ENCODE measurements at regions not wholly inside any gene's neighbourhood (a gene's known extent, or its start where the extent isn't known, plus 50 kb on each side); places are given as distances from the start of the nearest gene placed in this dataset.
"Not testable (repeated sequence)": the region's sequence is repeated elsewhere in the genome, so short reads cannot be mapped to it uniquely, and the experiment has no call there.

GRCh38 chr9:11159318-11159862 is 546.6 kb upstream of the PTPRD start:
- TF ChIP-seq, protein P1, sequence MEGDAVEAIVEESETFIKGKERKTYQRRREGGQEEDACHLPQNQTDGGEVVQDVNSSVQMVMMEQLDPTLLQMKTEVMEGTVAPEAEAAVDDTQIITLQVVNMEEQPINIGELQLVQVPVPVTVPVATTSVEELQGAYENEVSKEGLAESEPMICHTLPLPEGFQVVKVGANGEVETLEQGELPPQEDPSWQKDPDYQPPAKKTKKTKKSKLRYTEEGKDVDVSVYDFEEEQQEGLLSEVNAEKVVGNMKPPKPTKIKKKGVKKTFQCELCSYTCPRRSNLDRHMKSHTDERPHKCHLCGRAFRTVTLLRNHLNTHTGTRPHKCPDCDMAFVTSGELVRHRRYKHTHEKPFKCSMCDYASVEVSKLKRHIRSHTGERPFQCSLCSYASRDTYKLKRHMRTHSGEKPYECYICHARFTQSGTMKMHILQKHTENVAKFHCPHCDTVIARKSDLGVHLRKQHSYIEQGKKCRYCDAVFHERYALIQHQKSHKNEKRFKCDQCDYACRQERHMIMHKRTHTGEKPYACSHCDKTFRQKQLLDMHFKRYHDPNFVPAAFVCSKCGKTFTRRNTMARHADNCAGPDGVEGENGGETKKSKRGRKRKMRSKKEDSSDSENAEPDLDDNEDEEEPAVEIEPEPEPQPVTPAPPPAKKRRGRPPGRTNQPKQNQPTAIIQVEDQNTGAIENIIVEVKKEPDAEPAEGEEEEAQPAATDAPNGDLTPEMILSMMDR (IDR thresholded peaks at IDR 0.05; ENCODE audit: low read depth, low read length), result no peak
- no peak for DNase-seq (ENCODE audit: extremely low read depth, low read depth)

GRCh38 chr9:11163843-11164242 is 551.0 kb upstream of the PTPRD start:
- DNase-seq (ENCODE audit: extremely low read depth, low read depth), result no peak
- TF ChIP-seq, protein P1 (IDR thresholded peaks at IDR 0.05; ENCODE audit: low read depth, low read length), result no peak

- no peak for DNase-seq (ENCODE audit: extremely low read depth, low read depth)
- TF ChIP-seq, protein P1 (IDR thresholded peaks at IDR 0.05; ENCODE audit: low read depth, low read length), result no peak
Measured at GRCh38 chr9:11182001-11182400, 569.2 kb upstream of the PTPRD start.

GRCh38 chr9:11190719-11191118 is 577.9 kb upstream of the PTPRD start:
- TF ChIP-seq, protein P1 (IDR thresholded peaks at IDR 0.05; ENCODE audit: low read depth, low read length), result no peak
- no peak for DNase-seq (ENCODE audit: extremely low read depth, low read depth)

DNA sequence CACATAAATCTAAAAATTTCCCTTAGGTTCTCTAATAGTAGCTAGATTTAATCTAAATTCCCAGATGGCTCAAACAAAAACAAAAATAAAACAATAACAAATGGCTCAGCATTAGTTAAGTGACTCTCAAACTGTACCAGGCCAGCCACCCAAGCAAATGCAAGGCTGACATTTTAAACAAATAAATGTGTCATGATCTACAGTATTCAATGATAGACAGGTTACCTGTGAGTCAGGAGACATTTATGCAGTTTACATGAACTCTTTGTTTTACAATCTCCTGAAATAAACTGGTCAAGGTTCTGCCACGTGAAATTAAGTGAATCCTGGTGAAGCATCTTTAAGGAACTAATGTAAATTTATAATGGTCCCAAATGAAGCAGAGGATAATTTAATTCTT is 580.2 kb upstream of the PTPRD start:
- no peak for DNase-seq (ENCODE audit: extremely low read depth, low read depth)

DNA sequence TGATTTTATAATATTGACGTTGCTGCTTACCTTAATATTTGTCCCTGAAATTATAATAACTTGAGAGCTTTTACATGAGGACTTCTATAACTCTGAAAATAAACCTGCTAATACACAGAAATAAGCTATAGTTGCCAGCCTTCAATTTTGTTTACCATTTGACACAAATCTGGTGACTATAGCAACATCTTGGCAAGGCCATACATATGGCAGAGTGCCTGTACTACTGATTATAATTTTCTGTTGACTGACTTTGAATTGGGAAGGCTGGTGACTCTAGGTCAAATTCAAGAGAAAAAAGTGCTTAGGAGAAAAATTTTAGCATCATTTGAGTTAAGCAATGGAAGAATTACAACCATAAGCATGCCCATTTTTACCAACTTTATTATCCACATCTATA is 581.4 kb upstream of the PTPRD start:
- DNase-seq (ENCODE audit: extremely low read depth, low read depth), result no peak
- TF ChIP-seq, protein P1 (IDR thresholded peaks at IDR 0.05; ENCODE audit: low read depth, low read length), result no peak

More for the DNA sequence above, 580.2 kb upstream of the PTPRD start:
- TF ChIP-seq, protein P1 (IDR thresholded peaks at IDR 0.05; ENCODE audit: low read depth, low read length), result no peak

GRCh38 chr9:11196840-11197365 is 584.1 kb upstream of the PTPRD start:
- not testable (repeated sequence) for DNase-seq (ENCODE audit: extremely low read depth, low read depth)

GRCh38 chr9:11199335-11199734 is 586.5 kb upstream of the PTPRD start:
- no peak for DNase-seq (ENCODE audit: extremely low read depth, low read depth)
- TF ChIP-seq, protein P1 (IDR thresholded peaks at IDR 0.05; ENCODE audit: low read depth, low read length), result no peak

Data from AG09319 (cell line).